HG03439 (cell line): ENCODE measurements at regions not wholly inside any gene's neighbourhood (a gene's known extent, or its start where the extent isn't known, plus 50 kb on each side); places are given as distances from the start of the nearest gene placed in this dataset.

Experiments used
- ATAC-seq: cut with Tn5 transposase; IDR thresholded peaks from one replicate; pipeline ENCODE4 v1.9.1; 2021; ENCODE audit warnings: mild to moderate bottlenecking, moderate library complexity; ENCODE audit not compliant: unreplicated experiment

DNA sequence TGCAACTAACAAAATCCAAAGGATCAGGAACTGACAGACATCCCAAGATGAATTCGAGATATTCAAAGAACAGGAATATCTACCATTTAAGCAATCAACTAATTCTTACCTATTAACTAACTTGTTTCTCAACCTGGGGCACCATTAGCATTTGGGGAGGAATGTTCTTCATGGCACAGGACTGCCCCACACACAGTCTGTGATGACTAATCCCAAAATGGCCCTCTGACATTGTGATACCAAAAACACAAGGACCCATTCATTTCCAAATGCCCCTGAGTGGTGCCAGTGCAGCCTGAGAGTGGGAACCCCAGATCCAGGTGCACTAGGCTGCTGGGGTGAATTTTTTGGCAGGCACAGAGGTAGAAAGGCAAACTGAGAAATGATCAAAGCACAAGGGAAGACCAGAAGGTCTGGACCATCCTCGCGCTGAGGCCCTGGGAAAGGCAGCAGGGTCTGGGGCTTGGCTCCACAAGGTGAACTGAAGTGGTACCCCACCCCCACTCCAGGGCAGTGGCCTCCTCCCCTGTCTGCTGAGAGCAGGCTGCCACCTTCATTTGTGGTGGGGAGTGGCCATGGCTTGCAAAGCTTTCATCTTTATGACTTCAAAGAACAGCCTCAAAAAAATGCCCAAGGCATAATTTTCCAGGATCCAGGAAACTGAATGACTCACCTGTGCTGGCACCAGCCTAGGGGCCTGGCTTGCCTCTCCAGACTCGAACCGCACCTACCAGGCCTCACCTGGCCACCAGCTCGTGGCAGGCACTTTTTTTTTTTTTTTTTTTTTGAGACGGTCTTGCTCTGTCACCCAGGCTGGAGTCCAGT is 122.4 kb downstream of the BCOR start:
- ATAC-seq = no peak

- no peak for ATAC-seq
Observed at GRCh38 chrX:39981946-39982345, 115.8 kb downstream of the BCOR start.

DNA sequence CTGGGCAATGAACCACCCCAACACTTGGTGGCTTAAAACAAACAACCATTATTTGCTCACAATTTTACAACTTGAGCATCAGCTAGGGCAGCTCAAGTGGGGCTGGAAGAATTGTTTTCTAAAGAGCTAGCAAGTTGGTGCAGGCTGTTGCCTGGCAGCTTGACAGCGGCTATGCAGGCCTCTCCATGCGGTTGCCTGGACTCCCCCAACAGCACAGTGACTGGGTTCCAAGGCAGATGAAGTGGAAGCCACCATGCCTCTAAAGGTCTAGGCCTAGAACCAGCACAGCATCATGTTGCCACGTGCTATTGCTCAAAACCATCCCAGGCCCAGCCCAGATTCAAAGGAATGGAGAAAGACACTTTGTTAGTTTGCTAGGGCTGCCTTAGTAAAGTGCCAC is 114.8 kb downstream of the BCOR start:
- ATAC-seq = no peak

DNA sequence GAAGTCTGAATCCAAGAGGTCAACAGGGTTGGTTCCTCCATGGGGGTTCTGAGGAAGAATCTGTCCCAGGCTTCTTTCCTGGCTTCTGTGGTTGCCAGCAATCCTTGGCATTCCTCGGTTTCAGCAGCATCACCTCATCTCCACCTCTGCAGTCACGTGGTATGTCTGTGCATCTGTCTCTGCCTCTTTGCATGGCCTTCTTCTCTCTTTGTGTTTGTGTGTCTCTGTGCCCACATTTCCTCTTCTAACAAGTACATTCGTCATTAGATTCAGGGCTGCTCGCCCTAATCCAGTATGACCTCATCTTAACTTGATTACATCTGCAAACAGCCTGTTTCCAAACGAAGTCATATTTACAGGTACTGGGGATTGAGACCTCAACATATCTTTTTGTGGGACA is 114.0 kb downstream of the BCOR start:
- ATAC-seq = no peak

- ATAC-seq = no peak
Observed at GRCh38 chrX:39984191-39984956, 113.4 kb downstream of the BCOR start.

DNA sequence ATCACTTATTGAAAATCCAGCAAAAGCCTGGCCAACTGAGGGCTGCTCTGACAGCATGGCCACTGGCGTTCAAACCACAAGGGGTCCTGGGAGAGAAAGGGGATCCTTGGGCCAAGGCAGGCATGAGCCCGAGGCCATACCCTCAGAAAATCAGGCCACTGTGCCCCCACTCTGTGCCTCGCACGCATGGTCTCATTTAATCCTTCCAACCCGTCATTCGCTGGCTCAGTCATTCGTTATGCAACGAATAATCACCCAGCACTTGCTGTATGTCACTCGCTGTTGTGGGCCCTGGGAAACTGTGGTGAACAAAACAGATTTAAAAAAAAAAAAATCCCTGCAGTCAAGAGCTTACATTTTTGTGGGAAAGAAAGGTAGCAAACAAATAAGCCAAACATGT is 112.7 kb downstream of the BCOR start:
- no peak for ATAC-seq

- ATAC-seq = no peak
Observed at GRCh38 chrX:39985551-39985950, 112.2 kb downstream of the BCOR start.

GRCh38 chrX:39988496-39988895 is 109.3 kb downstream of the BCOR start:
- no peak for ATAC-seq

DNA sequence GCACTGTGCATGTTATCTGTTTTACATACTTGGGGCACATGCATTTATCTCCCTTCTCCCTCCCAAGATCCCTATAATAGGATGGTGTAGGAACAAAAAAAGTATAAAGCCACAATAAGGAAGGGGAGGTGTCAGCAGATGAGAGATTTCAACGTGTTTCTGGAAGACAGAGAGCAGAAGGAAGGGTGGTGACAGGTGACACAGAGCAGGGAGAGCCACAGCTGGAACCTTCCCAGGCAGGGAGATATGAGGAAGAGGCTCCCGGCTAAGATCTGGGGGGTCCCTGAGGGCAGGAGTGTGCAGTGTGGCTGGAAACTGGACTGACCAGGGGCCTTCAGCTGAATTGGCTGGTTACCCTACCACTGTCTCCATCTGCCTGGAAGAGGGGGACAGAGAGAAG is 107.4 kb downstream of the BCOR start:
- no peak for ATAC-seq

- no peak for ATAC-seq
Observed at GRCh38 chrX:39992300-39992699, 105.5 kb downstream of the BCOR start.

- no peak for ATAC-seq
Observed at GRCh38 chrX:39995457-39995856, 102.3 kb downstream of the BCOR start.

DNA sequence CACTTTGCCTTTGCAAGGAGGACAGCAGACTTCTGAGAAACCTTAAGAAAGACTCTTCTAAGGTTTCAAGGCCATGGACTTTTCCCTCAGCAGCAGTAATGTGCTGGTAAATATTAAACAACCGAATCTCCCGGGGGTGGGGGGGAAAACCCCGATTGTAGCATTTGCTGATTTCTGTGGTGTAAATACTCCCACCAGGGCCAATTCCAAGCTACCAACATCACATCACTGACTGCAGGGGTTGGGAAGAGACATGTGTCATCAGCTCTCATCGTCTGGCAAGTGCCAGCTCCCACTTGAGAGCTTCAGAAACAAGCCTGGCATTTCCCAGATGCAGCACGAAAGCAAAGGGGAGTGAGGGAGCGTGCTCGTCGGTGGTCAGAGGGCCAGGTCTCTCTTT is 101.2 kb downstream of the BCOR start:
- ATAC-seq = no peak

GRCh38 chrX:39998636-39999406 is 98.9 kb downstream of the BCOR start:
- ATAC-seq = no peak
